ENCODE measurements at regions not wholly inside any gene's neighbourhood (a gene's known extent, or its start where the extent isn't known, plus 50 kb on each side); places are given as distances from the start of the nearest gene placed in this dataset.

DNA sequence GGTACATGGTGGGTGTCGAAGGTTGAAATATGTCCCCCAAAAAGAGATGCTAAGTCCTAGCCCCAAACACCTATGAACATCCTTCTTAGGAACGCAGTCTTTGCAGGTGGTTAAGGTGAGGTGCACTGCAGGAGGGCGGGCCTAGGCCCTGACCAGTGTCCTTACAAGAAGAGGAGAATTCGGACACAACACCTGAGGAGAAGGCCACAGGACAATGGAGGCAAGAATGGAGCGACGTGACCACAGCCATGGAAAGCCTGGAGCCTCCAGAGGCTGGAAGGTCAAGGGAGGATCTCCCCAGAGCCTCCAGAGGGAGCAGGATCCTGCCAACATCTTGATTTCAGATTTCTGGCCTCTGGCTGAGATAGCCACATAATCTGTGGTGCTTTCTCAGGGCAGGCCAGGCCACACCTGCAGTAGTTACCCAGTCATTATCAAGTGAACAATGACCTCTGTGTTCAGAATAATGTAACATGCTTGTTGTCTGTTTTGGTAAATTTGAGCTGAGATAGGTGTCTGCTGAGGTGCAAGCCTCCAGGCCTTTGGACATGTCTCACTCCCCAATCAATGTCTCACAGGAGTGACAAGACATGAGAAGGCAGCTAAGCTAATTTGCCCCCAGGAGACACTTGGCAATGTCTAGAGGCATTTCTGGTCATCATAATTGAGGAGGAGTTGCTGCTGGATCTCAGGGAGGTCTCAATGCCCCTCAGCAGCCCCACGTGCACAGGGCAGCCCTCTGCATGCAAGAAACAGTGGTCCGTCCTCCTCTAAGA, 498.9 kb downstream of the BRD1 start:
- TF ChIP-seq, protein P1, sequence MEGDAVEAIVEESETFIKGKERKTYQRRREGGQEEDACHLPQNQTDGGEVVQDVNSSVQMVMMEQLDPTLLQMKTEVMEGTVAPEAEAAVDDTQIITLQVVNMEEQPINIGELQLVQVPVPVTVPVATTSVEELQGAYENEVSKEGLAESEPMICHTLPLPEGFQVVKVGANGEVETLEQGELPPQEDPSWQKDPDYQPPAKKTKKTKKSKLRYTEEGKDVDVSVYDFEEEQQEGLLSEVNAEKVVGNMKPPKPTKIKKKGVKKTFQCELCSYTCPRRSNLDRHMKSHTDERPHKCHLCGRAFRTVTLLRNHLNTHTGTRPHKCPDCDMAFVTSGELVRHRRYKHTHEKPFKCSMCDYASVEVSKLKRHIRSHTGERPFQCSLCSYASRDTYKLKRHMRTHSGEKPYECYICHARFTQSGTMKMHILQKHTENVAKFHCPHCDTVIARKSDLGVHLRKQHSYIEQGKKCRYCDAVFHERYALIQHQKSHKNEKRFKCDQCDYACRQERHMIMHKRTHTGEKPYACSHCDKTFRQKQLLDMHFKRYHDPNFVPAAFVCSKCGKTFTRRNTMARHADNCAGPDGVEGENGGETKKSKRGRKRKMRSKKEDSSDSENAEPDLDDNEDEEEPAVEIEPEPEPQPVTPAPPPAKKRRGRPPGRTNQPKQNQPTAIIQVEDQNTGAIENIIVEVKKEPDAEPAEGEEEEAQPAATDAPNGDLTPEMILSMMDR (IDR thresholded peaks at IDR 0.05), result no peak
- no peak for TF ChIP-seq POLR2A (IDR thresholded peaks at IDR 0.05)

Measured in esophagus squamous epithelium (tissue), 4 donors.